ENCODE measurements at regions not wholly inside any gene's neighbourhood (a gene's known extent, or its start where the extent isn't known, plus 50 kb on each side); places are given as distances from the start of the nearest gene placed in this dataset.
"Not testable (repeated sequence)": the region's sequence is repeated elsewhere in the genome, so short reads cannot be mapped to it uniquely, and the experiment has no call there.

- H2AK5ac ChIP-seq (ENCODE audit: low read depth, low read length); intact Hi-C loops (cut with micrococcal nuclease); H2AFZ ChIP-seq (replicated peaks; ENCODE audit: low read length, poor library complexity); H3K23ac ChIP-seq (ENCODE audit: low read depth, low read length); H3K36me3 ChIP-seq (ENCODE audit: control insufficient read depth, insufficient read depth, low read length); H3K56ac ChIP-seq (ENCODE audit: extremely low read depth, insufficient read depth, low read length); H2AK9ac ChIP-seq (replicated peaks; ENCODE audit: low read depth, low read length, poor library complexity); H3K79me1 ChIP-seq (ENCODE audit: low read depth in 1 of 2, low read length in 2 of 2); CTCF ChIA-PET; H3K14ac ChIP-seq (replicated peaks; ENCODE audit: low read depth, low read length); POLR2A ChIA-PET (ENCODE audit: unreplicated experiment); H3K27me3 ChIP-seq (ENCODE audit: control insufficient read depth, insufficient read depth, low read length); H4K5ac ChIP-seq (ENCODE audit: low read depth, low read length); dilution Hi-C loops (cut with HindIII; ENCODE audit: low sequenced_read_pairs, unreplicated experiment); H2BK120ac ChIP-seq (ENCODE audit: low read depth, low read length); H3K9me1 ChIP-seq (ENCODE audit: insufficient read depth, low read length); ATAC-seq (ENCODE audit: low read depth); H2BK5ac ChIP-seq (ENCODE audit: low read depth, low read length, poor library complexity, severe bottlenecking); H4K8ac ChIP-seq (ENCODE audit: low read depth in 2 of 2, low read length in 2 of 2); BruUV-seq (replicated peaks); DNase-seq; H4K20me1 ChIP-seq (ENCODE audit: insufficient read depth, low read length); H3K9me3 ChIP-seq (ENCODE audit: control insufficient read depth, insufficient read depth, low read length); H2BK20ac ChIP-seq (ENCODE audit: low read depth, low read length); H3K4ac ChIP-seq (ENCODE audit: low read depth, low read length); in situ Hi-C loops (cut with MboI; ENCODE audit: low sequenced_read_pairs); H3K4me3 ChIP-seq (ENCODE audit: insufficient read depth, low read depth, low read length); H3K4me2 ChIP-seq (ENCODE audit: low read depth, low read length); H3K27ac ChIP-seq (ENCODE audit: insufficient read depth, low read length); H3K18ac ChIP-seq (ENCODE audit: low read depth, low read length); H3K9ac ChIP-seq (ENCODE audit: low read depth, low read length); H4K91ac ChIP-seq (ENCODE audit: insufficient read depth, low read depth, low read length); H2BK15ac ChIP-seq (ENCODE audit: low read depth, low read length); H3K4me1 ChIP-seq (ENCODE audit: control insufficient read depth, insufficient read depth, low read length): not testable (repeated sequence)
- no CpG with 5 or more reads among the region's 6 CpGs for WGBS, 2 experiments (ENCODE audit: extremely low coverage in 2 of 2, insufficient read length in 1 of 2)
Observed at GRCh38 chr4:179736820-179737219, 2294.6 kb upstream of the AGA start.

All from IMR-90 (cell line).